Ovary (tissue), 3 donors: ENCODE measurements at regions not wholly inside any gene's neighbourhood (a gene's known extent, or its start where the extent isn't known, plus 50 kb on each side); places are given as distances from the start of the nearest gene placed in this dataset.

Experiments
- CTCF ChIP-seq, 3 donors: fragments of 450-650 bp in 2 of 3; fragments of 200-600 bp in 1 of 3; IDR thresholded peaks; one replicate each; pipeline versions ENCODE4 v1.5.1 to v1.8.0; 2016 to 2022; ENCODE audit warnings: antibody characterized with exemption in 3 of 3, mild to moderate bottlenecking in 1 of 3
- EP300 ChIP-seq: sonication (generic); formaldehyde crosslinking; IDR thresholded peaks from one replicate; pipeline ENCODE4 v1.6.1; 2017; ENCODE audit warnings: antibody characterized with exemption
- POLR2A ChIP-seq: fragments of 450-650 bp; IDR thresholded peaks from one replicate; pipeline ENCODE4 v1.6.1; 2017; ENCODE audit warnings: antibody characterized with exemption, mild to moderate bottlenecking, moderate library complexity
- donor health status: DM: no; HTN: no; CAD: no.

GRCh38 chr2:226187156-226187555 is 612.5 kb downstream of the IRS1 start:
- TF ChIP-seq CTCF (IDR thresholded peaks at IDR 0.05) (no peak), EP300 (no peak), POLR2A (no peak)
